CD4-positive, alpha-beta memory T cell (primary cell): ENCODE measurements at regions not wholly inside any gene's neighbourhood (a gene's known extent, or its start where the extent isn't known, plus 50 kb on each side); places are given as distances from the start of the nearest gene placed in this dataset.

Source experiments
- CTCF ChIA-PET: fragments of 350-600 bp; sonication (Branson Sonifier 250); formaldehyde crosslinking; loops from one replicate; lab custom pipeline; 2021; ENCODE audit warnings: inconsistent platforms; ENCODE audit not compliant: partially characterized antibody; lab: Charles Lee
- POLR2A ChIA-PET: fragments of 350-600 bp; sonication (Branson Sonifier 250); formaldehyde crosslinking; loops from one replicate; lab custom pipeline; 2021; ENCODE audit not compliant: partially characterized antibody; lab: Charles Lee
- DNase-seq, 5 donors: peaks; one replicate each; pipeline versions ENCODE4 v3.0.0 to v3.0.0-alpha.2; 2020 to 2022; ENCODE audit warnings: mixed read lengths in 1 of 5
- H3K27ac ChIP-seq: one replicate; pipeline ENCODE4 v1.7.0; 2013; ENCODE audit warnings: low read depth, low read length
- H3K27me3 ChIP-seq: 2 replicates; pipeline ENCODE4 v1.7.0; 2013; ENCODE audit warnings: mild to moderate bottlenecking, low read length, moderate library complexity; ENCODE audit not compliant: insufficient read depth
- H3K36me3 ChIP-seq: 2 replicates; pipeline ENCODE4 v1.7.0; 2013; ENCODE audit warnings: mild to moderate bottlenecking, low read length, moderate library complexity; ENCODE audit not compliant: insufficient read depth
- H3K4me1 ChIP-seq: 2 replicates; pipeline ENCODE4 v1.7.0; 2013; ENCODE audit warnings: mild to moderate bottlenecking, low read length, moderate library complexity; ENCODE audit not compliant: insufficient read depth
- H3K4me3 ChIP-seq, 2 donors: one replicate each; pipeline ENCODE4 v1.7.0; 2013; ENCODE audit warnings: low read length in 2 of 2, mild to moderate bottlenecking in 1 of 2
- H3K9me3 ChIP-seq, 2 donors: one replicate each; pipeline ENCODE4 v1.7.0; 2013; ENCODE audit warnings: low read length in 2 of 2, control low read depth in 1 of 2; ENCODE audit not compliant: control insufficient read depth in 1 of 2
- H3K27ac Mint-ChIP-seq, 7 donors: one replicate each; pipeline ENCODE4 v1.8.0; 2020 to 2021; ENCODE audit warnings: mixed read lengths in 7 of 7, mild to moderate bottlenecking in 6 of 7, inconsistent platforms in 3 of 7, moderate library complexity in 3 of 7
- H3K27me3 Mint-ChIP-seq, 2 donors: one replicate each; pipeline ENCODE4 v1.8.0; 2020 to 2021; ENCODE audit warnings: mixed read lengths in 2 of 2
- H3K36me3 Mint-ChIP-seq, 2 donors: one replicate each; pipeline ENCODE4 v1.8.0; 2020 to 2021; ENCODE audit warnings: mixed read lengths in 2 of 2, inconsistent platforms in 1 of 2, mild to moderate bottlenecking in 1 of 2
- H3K4me1 Mint-ChIP-seq, 4 donors: one replicate each; pipeline ENCODE4 v1.8.0; 2020 to 2021; ENCODE audit warnings: mixed read lengths in 4 of 4, mild to moderate bottlenecking in 1 of 4
- H3K4me3 Mint-ChIP-seq, 8 donors: one replicate each; pipeline ENCODE4 v1.8.0; 2020 to 2021; ENCODE audit warnings: mixed read lengths in 8 of 8, mild to moderate bottlenecking in 7 of 8, moderate library complexity in 6 of 8, inconsistent platforms in 3 of 8
- H3K9me3 Mint-ChIP-seq, 8 donors: one replicate each; pipeline ENCODE4 v1.8.0; 2020 to 2021; ENCODE audit warnings: mixed read lengths in 8 of 8, mild to moderate bottlenecking in 5 of 8, inconsistent platforms in 3 of 8, moderate library complexity in 1 of 8
- intact Hi-C: fragments of 100-400 bp; cut with micrococcal nuclease; formaldehyde crosslinking; loops from one replicate; pipeline ENCODE4 v1.15.1; 2023

DNA sequence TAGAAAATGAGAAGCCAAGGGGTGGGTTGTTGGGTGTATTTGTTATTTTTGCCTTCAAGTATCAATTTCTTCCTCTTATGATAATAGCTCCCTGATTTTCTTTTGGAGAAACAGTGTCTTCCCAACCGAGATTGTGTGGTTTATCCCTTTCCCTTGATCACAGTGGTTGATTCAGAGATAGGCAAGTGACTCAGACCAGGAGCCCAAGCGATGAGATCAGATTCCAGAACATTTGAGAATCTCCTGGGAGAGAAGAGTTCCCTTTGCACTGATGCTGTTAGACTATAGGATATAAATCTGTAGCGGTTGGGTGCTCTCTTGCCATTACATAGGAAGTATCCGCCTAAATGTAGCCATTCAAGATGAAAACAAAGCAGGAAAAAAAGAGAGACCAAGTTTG, 90.1 kb upstream of the WDR26 start:
- Histone ChIP-seq H3K4me3 (no peak overlapping the region), H3K9me3 (no peaks in the 10 kb centered on the region), H3K36me3 (no peaks in the 10 kb centered on the region), H3K27ac (no peak overlapping the region), H3K4me1 (no peaks in the 10 kb centered on the region), H3K27me3 (no peaks in the 10 kb centered on the region)
- intact Hi-C loops: no loop called here
- Mint-ChIP-seq H3K27me3 (peaks cover 0 to 1% of the 10 kb centered on the region in 2 donors), H3K27ac (no peak overlapping the region), H3K9me3 (no peaks in the 10 kb centered on the region), H3K4me3 (no peak overlapping the region), H3K4me1 (no peaks in the 10 kb centered on the region), H3K36me3 (no peaks in the 10 kb centered on the region)
- POLR2A ChIA-PET: no interaction called here
- CTCF ChIA-PET: interaction anchor here (0.7 to 5.5 kb wide), 3 partner anchors 10 to 398 kb away, joined by 3 to 43 read pairs (median 5); no protein-coding TSS in a partner anchor
- DNase-seq: no peak

DNA sequence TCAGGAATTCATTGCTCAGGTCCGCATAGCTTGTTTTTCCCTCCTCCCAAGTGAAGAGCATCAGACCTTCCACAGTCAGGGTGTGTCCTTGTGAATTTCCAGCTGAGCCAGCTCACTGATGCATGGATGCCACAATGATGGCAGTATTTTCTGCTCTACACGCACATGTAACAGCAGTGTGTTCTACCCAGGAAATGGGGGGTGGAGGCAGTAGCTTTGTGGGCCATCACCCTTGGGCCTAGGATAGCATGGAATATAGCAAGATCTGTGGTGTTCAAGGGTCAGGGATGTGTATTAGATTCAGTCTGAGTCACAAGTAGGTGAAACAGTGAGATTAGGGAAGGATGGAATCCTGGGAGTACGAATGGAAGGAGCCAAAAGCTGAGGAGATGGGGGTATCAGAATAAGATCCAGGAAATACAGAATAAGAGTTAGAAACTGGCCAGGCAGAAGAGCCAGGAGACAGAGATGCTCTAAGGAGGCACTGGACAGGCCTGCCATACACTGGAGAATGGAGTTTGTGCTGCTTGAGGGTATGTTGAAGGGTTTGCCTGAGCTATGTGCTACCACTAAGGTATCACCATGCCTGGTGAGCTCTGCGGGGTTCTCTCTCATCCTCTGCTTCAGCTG, 90.6 kb upstream of the CNIH3 start:
- ChIA-PET CTCF (interaction anchor here (0.7 to 5.5 kb wide), 3 partner anchors 11 to 397 kb away, joined by 3 to 43 read pairs (median 5); no protein-coding TSS in a partner anchor), POLR2A (no interaction called here)
- no peaks in the 10 kb centered on the region for H3K9me3 ChIP-seq
- H3K27me3 ChIP-seq: no peaks in the 10 kb centered on the region
- H3K4me1 Mint-ChIP-seq: no peaks in the 10 kb centered on the region
- DNase-seq: no peak
- no peak overlapping the region for H3K4me3 Mint-ChIP-seq
- no peaks in the 10 kb centered on the region for H3K36me3 Mint-ChIP-seq
- no peak overlapping the region for H3K27ac ChIP-seq
- H3K36me3 ChIP-seq: no peaks in the 10 kb centered on the region
- H3K4me1 ChIP-seq: no peaks in the 10 kb centered on the region
- no peak overlapping the region for H3K27ac Mint-ChIP-seq
- H3K4me3 ChIP-seq: no peak overlapping the region
- intact Hi-C loops: no loop called here
- H3K9me3 Mint-ChIP-seq: no peaks in the 10 kb centered on the region
- H3K27me3 Mint-ChIP-seq: peaks cover 0 to 1% of the 10 kb centered on the region in 2 donors

DNA sequence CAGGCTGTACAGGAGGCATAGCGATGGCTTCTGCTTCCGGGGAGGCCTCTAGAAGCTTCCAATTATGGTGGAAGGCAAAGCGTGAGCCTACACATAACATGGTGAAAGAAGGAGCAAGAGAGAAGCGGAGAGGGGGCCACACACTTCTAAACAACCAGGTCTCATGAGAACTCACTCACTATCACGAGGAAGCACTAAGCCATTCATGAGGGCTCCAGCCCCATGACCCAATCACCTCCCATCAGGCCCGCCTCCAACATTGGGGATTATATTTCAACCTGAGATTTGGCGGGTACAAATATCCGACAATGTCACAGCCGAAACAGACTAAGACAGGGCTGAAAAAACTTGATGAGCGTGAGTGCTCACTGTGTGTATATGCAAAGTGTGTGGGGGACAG, 89.3 kb upstream of the CNIH3 start:
- no peaks in the 10 kb centered on the region for H3K9me3 ChIP-seq
- peaks cover 1 to 9% of the 10 kb centered on the region in 2 donors for H3K27me3 Mint-ChIP-seq
- no peak for DNase-seq
- H3K4me3 Mint-ChIP-seq: no peak overlapping the region
- H3K9me3 Mint-ChIP-seq: no peaks in the 10 kb centered on the region
- H3K27ac ChIP-seq: no peak overlapping the region
- POLR2A ChIA-PET: no interaction called here
- H3K27me3 ChIP-seq: no peaks in the 10 kb centered on the region
- H3K36me3 Mint-ChIP-seq: no peaks in the 10 kb centered on the region
- no peak overlapping the region for H3K27ac Mint-ChIP-seq
- H3K4me3 ChIP-seq: no peak overlapping the region
- intact Hi-C loops: no loop called here
- H3K36me3 ChIP-seq: no peaks in the 10 kb centered on the region
- H3K4me1 ChIP-seq: no peaks in the 10 kb centered on the region
- CTCF ChIA-PET: interaction anchor here (5.5 kb wide), 1 partner anchor 12 kb away, joined by 43 read pairs; no protein-coding TSS in a partner anchor
- no peaks in the 10 kb centered on the region for H3K4me1 Mint-ChIP-seq

DNA sequence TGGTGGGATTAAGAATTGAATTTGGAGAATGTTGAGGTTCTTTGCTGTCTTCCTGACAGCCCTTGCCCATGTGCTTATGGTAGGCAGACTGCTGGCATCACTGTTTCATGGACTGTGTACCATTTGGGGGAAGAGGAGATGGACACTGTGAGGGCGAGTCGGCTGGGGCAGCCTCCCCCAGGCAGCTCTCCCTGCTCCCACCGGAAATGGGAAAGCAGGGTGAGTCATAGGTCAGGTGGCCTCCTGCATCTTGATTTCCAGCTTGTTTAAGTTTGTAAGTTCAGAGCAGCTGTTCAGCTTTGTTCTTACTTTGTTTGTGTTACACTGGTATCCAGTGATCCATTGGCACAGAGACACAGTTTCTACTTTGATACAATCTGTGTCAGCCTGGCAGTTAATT, 87.2 kb upstream of the CNIH3 start:
- ChIA-PET POLR2A (no interaction called here), CTCF (interaction anchor here (1.1 kb wide), 1 partner anchor 15 kb away, joined by 3 read pairs; no protein-coding TSS in a partner anchor)
- Mint-ChIP-seq H3K27me3 (peaks cover 3 to 9% of the 10 kb centered on the region in 2 donors), H3K27ac (no peak overlapping the region), H3K4me1 (no peaks in the 10 kb centered on the region), H3K9me3 (no peaks in the 10 kb centered on the region), H3K4me3 (no peak overlapping the region), H3K36me3 (no peaks in the 10 kb centered on the region)
- Histone ChIP-seq H3K4me1 (no peaks in the 10 kb centered on the region), H3K27me3 (no peaks in the 10 kb centered on the region), H3K9me3 (no peaks in the 10 kb centered on the region), H3K27ac (no peak overlapping the region), H3K36me3 (no peaks in the 10 kb centered on the region), H3K4me3 (no peak overlapping the region)
- intact Hi-C loops: no loop called here
- no peak for DNase-seq

DNA sequence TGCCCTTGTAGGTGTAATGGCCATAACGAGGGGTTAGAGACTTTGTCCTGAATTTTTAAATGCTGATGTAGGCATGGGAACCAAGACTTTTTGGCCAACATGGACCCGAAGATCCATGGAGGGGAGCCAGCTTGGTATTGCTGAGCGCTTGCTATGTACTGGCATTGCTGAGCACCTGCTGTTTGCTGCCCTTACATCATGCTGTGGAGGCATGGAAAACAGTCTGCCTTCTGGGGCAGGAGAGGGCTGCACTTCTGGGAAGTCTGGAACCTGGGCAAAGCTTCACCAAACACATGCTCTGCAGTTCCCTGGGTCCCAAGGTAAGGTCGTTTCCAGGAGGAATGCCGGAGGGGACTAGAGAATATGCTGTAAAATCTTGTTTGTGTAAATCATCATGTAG, 86.3 kb upstream of the CNIH3 start:
- ChIA-PET CTCF (interaction anchor here (1.1 to 1.3 kb wide), 2 partner anchors 16 kb away, joined by 3 to 4 read pairs; no protein-coding TSS in a partner anchor), POLR2A (no interaction called here)
- Histone ChIP-seq H3K36me3 (no peaks in the 10 kb centered on the region), H3K27ac (no peak overlapping the region), H3K4me3 (no peak overlapping the region), H3K27me3 (no peaks in the 10 kb centered on the region), H3K9me3 (no peaks in the 10 kb centered on the region), H3K4me1 (no peaks in the 10 kb centered on the region)
- intact Hi-C loops: no loop called here
- Mint-ChIP-seq H3K36me3 (no peaks in the 10 kb centered on the region), H3K9me3 (no peaks in the 10 kb centered on the region), H3K4me1 (no peaks in the 10 kb centered on the region), H3K27ac (peak overlapping the region in 1 of 7 donors; percentile 30), H3K4me3 (no peak overlapping the region), H3K27me3 (peaks cover 3 to 9% of the 10 kb centered on the region in 2 donors)
- DNase-seq: no peak

DNA sequence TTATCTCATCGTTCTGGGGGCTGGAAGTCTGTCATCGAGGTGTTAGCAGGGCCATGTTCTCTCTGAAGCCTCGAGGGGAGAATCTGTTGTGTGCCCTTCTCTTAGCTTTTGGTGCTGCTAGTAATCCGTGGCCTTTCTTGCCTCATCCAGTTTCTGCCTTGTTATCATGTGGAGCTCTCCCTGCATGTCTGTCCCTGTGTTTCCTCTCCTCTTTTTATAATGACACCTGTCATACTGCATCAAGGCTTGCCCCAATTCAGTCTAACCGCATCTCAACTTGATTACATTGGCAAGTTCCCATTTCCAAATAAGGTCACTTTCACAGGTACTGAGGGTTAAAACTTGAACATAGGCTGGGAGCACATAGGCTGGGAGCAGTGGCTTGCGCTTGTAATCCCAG, 82.6 kb upstream of the CNIH3 start:
- H3K27ac ChIP-seq: no peak overlapping the region
- Mint-ChIP-seq H3K4me3 (no peak overlapping the region), H3K27me3 (peaks cover 2 to 9% of the 10 kb centered on the region in 2 donors), H3K27ac (no peak overlapping the region), H3K9me3 (no peaks in the 10 kb centered on the region), H3K36me3 (no peaks in the 10 kb centered on the region), H3K4me1 (peaks cover 0 to 2% (median 0%) of the 10 kb centered on the region in 4 donors)
- no peaks in the 10 kb centered on the region for H3K27me3 ChIP-seq
- DNase-seq: no peak
- no peak overlapping the region for H3K4me3 ChIP-seq
- intact Hi-C loops: no loop called here
- no peaks in the 10 kb centered on the region for H3K9me3 ChIP-seq
- no peaks in the 10 kb centered on the region for H3K36me3 ChIP-seq
- H3K4me1 ChIP-seq: no peaks in the 10 kb centered on the region
- ChIA-PET CTCF (no interaction called here), POLR2A (no interaction called here)

DNA sequence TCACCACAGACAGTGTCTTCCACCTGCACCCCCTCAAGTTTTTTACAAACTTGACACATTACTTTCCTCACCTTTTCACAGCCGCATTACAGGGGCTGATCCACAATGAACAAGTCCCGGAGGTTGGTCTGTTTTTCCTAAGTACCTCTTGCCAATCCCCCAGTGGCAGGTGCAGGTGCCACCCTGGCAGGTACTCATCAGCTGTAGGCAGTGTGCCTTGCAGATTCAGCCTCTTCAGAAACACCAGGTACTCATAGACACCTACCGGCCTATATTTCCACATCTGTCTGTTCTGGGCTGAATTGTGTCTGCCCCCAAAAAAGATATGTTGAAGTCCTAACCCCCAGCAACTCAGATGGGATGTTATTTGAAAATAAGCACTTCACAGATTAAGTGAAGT, 81.4 kb upstream of the CNIH3 start:
- Mint-ChIP-seq H3K4me1 (peaks cover 0 to 2% (median 0%) of the 10 kb centered on the region in 4 donors), H3K4me3 (no peak overlapping the region), H3K27ac (no peak overlapping the region), H3K36me3 (no peaks in the 10 kb centered on the region), H3K27me3 (peaks cover 2 to 9% of the 10 kb centered on the region in 2 donors), H3K9me3 (no peaks in the 10 kb centered on the region)
- ChIA-PET POLR2A (no interaction called here), CTCF (no interaction called here)
- Histone ChIP-seq H3K9me3 (no peaks in the 10 kb centered on the region), H3K36me3 (no peaks in the 10 kb centered on the region), H3K4me3 (no peak overlapping the region), H3K27me3 (no peaks in the 10 kb centered on the region), H3K4me1 (no peaks in the 10 kb centered on the region), H3K27ac (no peak overlapping the region)
- no peak for DNase-seq
- intact Hi-C loops: no loop called here
